Amniotic stem cell (primary cell): ENCODE measurements at regions not wholly inside any gene's neighbourhood (a gene's known extent, or its start where the extent isn't known, plus 50 kb on each side); places are given as distances from the start of the nearest gene placed in this dataset.
"Not testable (repeated sequence)": the region's sequence is repeated elsewhere in the genome, so short reads cannot be mapped to it uniquely, and the experiment has no call there.

Source experiments
- DNase-seq: peaks from one replicate; lab custom pipeline; 2025; lab: John Stamatoyannopoulos, UW

GRCh38 chr1:195847957-195848875, 760.0 kb downstream of the KCNT2 start:
- not testable (repeated sequence) for DNase-seq

DNA sequence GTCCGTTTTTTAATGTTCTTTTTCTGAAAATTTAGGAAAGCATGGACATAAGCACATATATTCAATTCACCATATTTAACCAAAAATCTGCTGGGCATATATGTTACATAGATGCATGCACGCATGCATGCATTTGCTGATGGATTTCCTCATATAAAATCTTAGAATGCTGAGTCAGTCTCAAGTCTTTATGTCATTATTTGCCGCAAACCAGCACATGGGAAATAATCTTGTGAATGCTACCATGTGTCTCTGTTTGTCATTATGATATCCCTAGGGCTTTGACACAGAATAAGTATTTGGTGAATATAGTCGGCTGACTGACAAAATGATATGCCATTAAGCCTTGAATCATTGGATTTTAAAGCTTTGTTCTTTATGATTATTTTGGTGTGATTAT, 776.5 kb downstream of the KCNT2 start:
- no peak for DNase-seq

DNA sequence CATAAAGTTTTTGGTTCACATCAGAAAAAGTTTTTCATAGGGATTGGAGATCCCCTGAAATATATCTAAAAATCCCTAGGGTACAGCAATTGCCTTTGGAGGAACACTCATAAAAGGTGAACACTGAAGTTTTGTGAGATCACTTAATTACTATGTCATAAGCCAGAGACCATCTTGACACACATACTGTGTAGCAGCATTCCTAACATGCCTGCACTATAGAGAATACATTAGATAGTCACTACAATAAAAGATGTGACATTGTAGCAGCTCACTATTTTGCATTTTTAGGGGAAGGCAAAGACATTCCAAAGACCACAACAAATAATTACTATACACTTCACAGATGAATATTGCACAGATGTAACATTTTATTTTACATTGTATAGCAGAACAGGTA, 779.9 kb downstream of the KCNT2 start:
- DNase-seq, result no peak

DNA sequence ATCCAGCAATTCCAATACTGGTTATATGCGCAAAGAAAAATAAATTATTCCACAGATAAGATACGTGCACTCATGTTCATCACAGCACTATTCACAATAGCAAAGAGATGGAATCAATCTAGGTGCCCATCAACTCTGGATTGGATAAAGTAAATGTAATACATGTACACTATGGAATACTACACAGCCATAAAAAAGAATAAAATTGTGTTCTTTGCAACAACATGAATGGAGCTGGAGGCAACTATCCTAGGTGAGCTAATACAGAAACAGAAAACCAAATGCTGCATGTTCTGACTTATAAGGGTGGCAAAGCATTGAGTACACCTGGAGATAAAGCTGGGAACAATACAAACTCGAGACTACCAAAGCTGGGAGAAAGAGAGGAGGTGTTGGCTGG, 787.3 kb downstream of the KCNT2 start:
- no peak for DNase-seq

GRCh38 chr1:195806060-195806459, 802.2 kb downstream of the KCNT2 start:
- DNase-seq, result no peak

- no peak for DNase-seq
These were observed 803.7 kb downstream of the KCNT2 start for GRCh38 chr1:195804547-195804946.

DNA sequence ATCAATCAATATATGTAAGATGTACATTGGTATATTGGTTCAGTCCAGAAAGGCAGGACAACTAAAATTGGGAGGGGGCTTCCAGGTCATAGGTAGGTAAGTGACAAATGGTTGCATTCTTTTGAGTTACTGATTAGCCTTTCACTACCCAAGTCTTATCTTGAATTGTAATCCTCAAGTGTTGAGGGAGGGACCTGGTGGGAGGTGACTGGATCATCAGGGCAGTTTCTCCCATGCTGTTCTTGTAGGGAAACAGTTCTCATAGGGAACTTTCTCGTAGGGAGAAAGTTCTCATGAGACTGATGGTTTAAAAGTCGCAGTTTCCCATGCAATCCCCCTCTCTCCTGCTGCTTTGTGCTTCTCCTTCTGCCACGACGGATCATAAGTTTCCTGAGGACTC, 809.2 kb downstream of the KCNT2 start:
- no peak for DNase-seq

- DNase-seq, result no peak
These were observed 814.0 kb downstream of the KCNT2 start for GRCh38 chr1:195794225-195794624.

DNA sequence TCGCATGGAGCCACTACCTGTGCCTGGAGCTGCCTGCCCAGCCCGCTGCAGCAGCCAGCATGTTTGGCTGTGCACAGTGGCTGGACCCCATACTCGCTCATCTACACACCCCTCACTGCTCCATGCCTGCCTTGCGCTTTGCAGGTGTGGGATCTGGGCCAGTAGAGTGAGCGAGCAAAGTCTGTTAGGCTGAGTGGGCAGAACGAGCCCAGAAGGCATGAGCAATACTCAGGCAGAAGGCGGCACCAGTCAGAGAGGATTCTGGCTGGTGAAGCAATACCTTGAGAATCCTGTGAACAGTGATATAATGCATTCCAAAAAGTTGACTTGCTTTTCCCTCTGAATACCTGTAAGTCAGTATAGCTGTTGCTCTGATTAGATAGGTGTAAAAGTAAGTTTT, 816.4 kb downstream of the KCNT2 start:
- no peak for DNase-seq

DNA sequence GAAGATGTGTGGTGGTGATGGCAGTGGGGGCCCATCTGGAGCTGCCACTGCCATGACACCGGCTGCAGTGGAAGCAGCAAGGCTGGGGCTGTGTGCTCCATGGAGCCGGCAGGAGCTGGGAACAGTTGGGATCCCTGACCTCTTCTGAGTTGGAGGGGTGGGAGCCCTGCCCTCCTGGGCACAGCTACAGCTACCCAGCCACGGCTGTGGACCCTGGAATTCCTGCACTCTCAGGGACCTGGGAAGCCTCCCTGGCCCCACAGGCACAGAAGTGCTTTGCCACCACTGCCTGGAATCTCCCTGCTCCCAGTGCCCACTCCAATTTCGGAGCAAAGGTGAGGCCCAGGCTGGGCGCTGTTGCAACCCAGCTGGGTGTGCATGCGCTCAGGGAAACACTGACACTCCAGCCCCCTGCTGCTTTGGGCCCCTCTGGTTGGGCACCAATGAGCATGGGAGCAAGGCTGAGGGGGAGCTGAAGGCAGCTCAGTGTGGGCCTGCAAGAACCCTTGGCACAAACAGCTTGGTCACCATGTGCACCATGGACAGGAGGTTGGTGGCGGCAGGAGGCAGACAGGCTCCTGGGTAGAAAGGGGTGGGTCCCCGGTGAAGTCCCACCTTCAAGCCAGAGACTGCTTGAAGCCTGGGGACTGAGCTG, 817.6 kb downstream of the KCNT2 start:
- DNase-seq, result no peak

DNA sequence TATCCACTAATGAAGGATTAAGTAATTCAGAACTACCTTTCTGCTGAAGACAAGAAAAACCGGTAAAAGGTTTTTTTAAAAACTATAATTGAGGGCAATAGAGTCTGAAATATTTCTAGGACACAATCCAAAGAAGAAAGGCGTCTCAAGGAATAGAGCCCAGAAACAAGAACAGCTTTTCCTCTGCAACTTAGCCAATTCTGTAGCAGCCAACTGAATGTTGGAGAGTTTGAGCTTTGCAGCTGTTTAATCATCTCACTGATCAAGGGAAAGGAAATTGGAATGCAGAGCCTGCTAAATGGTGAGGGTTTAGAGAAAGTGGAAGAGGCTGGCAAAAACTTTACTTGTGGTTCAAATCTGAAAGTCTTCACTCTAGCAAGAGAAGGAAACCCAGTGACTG, 818.9 kb downstream of the KCNT2 start:
- no peak for DNase-seq

- no peak for DNase-seq
These were observed 819.5 kb downstream of the KCNT2 start for GRCh38 chr1:195788721-195789120.

DNA sequence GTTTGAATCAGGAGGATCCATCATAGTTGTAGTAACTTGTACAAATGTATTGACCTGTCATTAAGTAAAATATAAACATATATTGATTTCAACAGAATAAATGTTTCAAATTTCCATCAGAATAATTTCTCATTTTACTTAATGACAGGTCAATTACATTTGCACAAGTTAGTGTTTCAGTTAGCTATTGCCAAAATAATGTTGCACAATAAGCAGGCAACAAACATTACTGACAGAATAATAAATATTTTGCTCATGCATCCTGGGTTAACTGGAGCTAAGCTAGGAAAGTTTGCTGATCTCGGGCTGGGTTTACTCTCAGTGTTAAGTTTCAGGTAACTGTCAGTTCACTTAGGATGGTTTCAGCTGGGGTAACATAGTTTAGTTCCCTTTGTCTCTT, 822.4 kb downstream of the KCNT2 start:
- DNase-seq, result no peak

- no peak for DNase-seq
These were observed 834.3 kb downstream of the KCNT2 start for GRCh38 chr1:195773931-195774330.

DNA sequence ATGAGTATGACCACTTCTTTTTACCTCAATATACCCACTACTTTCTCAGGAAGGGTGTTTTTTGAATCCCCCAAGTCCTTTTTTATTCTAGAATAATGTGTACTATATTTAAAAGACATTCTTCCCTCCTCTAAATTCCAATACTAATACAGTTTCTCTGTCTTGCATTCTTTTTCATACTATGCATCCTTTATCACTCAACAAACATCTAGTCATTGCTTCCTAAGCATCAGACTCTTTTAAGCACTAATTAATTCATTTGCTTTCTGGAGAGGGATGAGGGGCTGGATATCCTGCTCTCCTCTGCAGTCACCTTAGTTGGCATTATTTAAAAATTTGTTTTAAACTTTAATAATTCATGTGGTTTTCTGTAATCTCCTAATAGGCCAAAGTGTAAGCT, 838.8 kb downstream of the KCNT2 start:
- DNase-seq, result no peak

GRCh38 chr1:195768936-195769335, 839.3 kb downstream of the KCNT2 start:
- no peak for DNase-seq

DNA sequence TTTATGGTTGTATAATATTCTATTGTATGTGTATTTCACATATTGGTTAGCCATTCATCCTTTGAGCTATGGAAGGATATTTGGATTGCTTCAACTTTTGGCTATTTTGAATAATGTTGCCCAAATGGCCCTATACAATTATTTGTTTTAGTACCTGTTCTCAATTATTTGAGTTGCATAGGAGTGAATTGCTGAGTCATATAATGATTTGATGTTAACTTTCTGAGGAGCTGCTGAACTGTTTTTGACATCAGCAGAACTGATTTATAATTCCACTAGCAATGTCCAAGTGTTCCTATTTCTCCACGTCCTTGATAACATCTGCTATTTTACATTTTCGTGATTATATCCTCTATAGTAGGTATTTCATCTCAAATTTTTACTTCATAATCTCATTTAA, 839.9 kb downstream of the KCNT2 start:
- DNase-seq, result no peak

GRCh38 chr1:195766709-195767108, 841.5 kb downstream of the KCNT2 start:
- DNase-seq, result no peak

GRCh38 chr1:195765099-195765498, 843.1 kb downstream of the KCNT2 start:
- DNase-seq, result no peak

- no peak for DNase-seq
These were observed 844.3 kb downstream of the KCNT2 start for GRCh38 chr1:195763907-195764374.

GRCh38 chr1:195763146-195763906, 844.9 kb downstream of the KCNT2 start:
- DNase-seq, result no peak

- DNase-seq, result no peak
These were observed 847.1 kb downstream of the KCNT2 start for GRCh38 chr1:195761104-195761503.

- DNase-seq, result no peak
These were observed 852.1 kb downstream of the KCNT2 start for GRCh38 chr1:195756109-195756508.
